Thoracic aorta (tissue), 2 donors: ENCODE measurements at regions not wholly inside any gene's neighbourhood (a gene's known extent, or its start where the extent isn't known, plus 50 kb on each side); places are given as distances from the start of the nearest gene placed in this dataset.

Experiments used
- ATAC-seq: fragments of 150-250 bp; one replicate; pipeline ENCODE4 v1.8.0; 2017; ENCODE audit warnings: low read depth; ENCODE audit not compliant: insufficient number of reproducible peaks, low FRiP score
- DNase-seq: peaks from one replicate; pipeline ENCODE4 v3.0.0-alpha.2; 2020; ENCODE audit warnings: low spot score
- H3K27ac ChIP-seq, 2 donors: fragments of 200-600 bp; sonication (generic); 1 replicate in 1 of 2; 2 replicates in 1 of 2; pipeline ENCODE4 v1.5.1; 2016; ENCODE audit warnings: mild to moderate bottlenecking in 2 of 2, moderate library complexity in 2 of 2
- H3K27me3 ChIP-seq: fragments of 200-600 bp; sonication (generic); replicated peaks from 2 replicates; pipeline ENCODE4 v1.6.0; 2016; ENCODE audit warnings: mild to moderate bottlenecking; ENCODE audit not compliant: insufficient read depth
- H3K36me3 ChIP-seq: fragments of 200-600 bp; sonication (generic); one replicate; pipeline ENCODE4 v1.5.1; 2016
- H3K4me1 ChIP-seq, 2 donors: fragments of 200-600 bp; sonication (generic); 1 replicate in 1 of 2; 2 replicates in 1 of 2; pipeline versions ENCODE4 v1.5.1 to v1.6.0; 2016; ENCODE audit warnings: low read depth in 2 of 2, mild to moderate bottlenecking in 1 of 2; ENCODE audit not compliant: control insufficient read depth in 1 of 2
- H3K4me3 ChIP-seq: fragments of 200-600 bp; sonication (generic); 2 replicates; pipeline ENCODE4 v1.5.1; 2016; ENCODE audit warnings: mild to moderate bottlenecking
- H3K9me3 ChIP-seq: fragments of 200-600 bp; sonication (generic); 2 replicates; pipeline ENCODE4 v1.5.1; 2016
- TF ChIP-seq, protein P1 (sequence below): fragments of 200-600 bp; sonication (generic); IDR thresholded peaks from one replicate; pipeline ENCODE4 v1.5.1; 2019; ENCODE audit warnings: antibody characterized with exemption

GRCh38 chr20:40449974-40450616 is 238.9 kb downstream of the MAFB start:
- TF ChIP-seq, protein P1, sequence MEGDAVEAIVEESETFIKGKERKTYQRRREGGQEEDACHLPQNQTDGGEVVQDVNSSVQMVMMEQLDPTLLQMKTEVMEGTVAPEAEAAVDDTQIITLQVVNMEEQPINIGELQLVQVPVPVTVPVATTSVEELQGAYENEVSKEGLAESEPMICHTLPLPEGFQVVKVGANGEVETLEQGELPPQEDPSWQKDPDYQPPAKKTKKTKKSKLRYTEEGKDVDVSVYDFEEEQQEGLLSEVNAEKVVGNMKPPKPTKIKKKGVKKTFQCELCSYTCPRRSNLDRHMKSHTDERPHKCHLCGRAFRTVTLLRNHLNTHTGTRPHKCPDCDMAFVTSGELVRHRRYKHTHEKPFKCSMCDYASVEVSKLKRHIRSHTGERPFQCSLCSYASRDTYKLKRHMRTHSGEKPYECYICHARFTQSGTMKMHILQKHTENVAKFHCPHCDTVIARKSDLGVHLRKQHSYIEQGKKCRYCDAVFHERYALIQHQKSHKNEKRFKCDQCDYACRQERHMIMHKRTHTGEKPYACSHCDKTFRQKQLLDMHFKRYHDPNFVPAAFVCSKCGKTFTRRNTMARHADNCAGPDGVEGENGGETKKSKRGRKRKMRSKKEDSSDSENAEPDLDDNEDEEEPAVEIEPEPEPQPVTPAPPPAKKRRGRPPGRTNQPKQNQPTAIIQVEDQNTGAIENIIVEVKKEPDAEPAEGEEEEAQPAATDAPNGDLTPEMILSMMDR: no peak
- H3K4me1 ChIP-seq: no peaks in the 10 kb centered on the region
- no peak overlapping the region for H3K27ac ChIP-seq
- no peaks in the 10 kb centered on the region for H3K36me3 ChIP-seq
- DNase-seq (no peak), ATAC-seq (no peak)
- no peak overlapping the region for H3K4me3 ChIP-seq
- no peaks in the 10 kb centered on the region for H3K9me3 ChIP-seq
- no peaks in the 10 kb centered on the region for H3K27me3 ChIP-seq

DNA sequence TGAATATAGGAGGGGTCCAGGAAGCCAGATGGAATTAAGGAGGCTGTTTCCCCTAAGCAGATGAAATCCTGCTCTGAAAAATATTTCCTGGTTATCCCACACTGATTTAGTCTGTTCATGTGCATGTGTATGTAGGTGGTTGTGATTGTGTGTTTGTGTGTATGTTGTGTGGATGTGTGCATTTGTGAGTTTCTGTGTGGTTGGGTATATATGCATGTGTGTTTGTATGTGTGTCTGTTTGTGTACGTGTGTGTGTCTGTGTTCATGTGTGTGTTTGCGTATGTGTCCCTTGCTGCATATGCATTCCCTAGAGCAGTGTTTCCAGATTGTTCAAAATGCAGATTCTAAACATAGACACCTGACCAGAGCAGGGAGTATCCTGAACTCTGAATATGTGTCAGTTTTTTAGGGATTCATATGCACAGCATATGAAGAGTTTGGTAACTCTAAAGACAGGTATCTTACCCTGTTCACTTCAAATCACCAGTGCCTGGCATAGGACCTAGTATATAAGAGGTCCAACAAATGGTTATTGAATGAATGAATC is 239.8 kb downstream of the MAFB start:
- no peak for ATAC-seq
- Histone ChIP-seq H3K36me3 (no peaks in the 10 kb centered on the region), H3K27me3 (no peaks in the 10 kb centered on the region), H3K4me1 (no peaks in the 10 kb centered on the region), H3K27ac (no peak overlapping the region), H3K9me3 (no peaks in the 10 kb centered on the region), H3K4me3 (no peak overlapping the region)
- DNase-seq: no peak
- TF ChIP-seq, protein P1: no peak

DNA sequence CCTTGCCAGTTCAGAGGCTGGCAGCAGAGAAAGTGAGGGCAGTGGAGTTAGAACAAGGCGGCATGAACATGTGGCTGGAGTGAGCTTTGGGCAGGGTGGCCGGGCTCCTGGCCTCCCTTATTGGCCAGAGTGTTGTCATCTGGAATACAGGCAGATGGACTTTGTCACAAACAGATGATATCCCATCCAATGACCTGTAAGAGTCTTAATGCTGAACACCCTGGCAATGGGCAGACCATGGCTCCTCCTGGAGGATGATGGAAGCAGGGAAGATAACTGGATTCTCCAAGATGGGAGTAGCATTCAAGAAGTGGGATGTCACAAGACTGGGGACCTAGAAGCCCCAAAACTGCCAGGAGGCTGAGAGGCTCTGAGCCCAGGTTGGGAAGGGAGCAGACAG is 242.1 kb downstream of the MAFB start:
- ATAC-seq (no peak), DNase-seq (no peak)
- no peaks in the 10 kb centered on the region for H3K36me3 ChIP-seq
- TF ChIP-seq, protein P1: no peak
- no peak overlapping the region for H3K27ac ChIP-seq
- H3K4me1 ChIP-seq: peaks cover 5 to 6% of the 10 kb centered on the region in 2 donors
- no peaks in the 10 kb centered on the region for H3K9me3 ChIP-seq
- no peak overlapping the region for H3K4me3 ChIP-seq
- no peaks in the 10 kb centered on the region for H3K27me3 ChIP-seq

- DNase-seq: no peak
- ATAC-seq: no peak
- no peak overlapping the region for H3K4me3 ChIP-seq
- peaks cover 5 to 6% of the 10 kb centered on the region in 2 donors for H3K4me1 ChIP-seq
- H3K9me3 ChIP-seq: no peaks in the 10 kb centered on the region
- no peak overlapping the region for H3K27ac ChIP-seq
- no peaks in the 10 kb centered on the region for H3K36me3 ChIP-seq
- H3K27me3 ChIP-seq: no peaks in the 10 kb centered on the region
- TF ChIP-seq, protein P1: no peak
Observed at GRCh38 chr20:40444516-40444915, 244.5 kb downstream of the MAFB start.

DNA sequence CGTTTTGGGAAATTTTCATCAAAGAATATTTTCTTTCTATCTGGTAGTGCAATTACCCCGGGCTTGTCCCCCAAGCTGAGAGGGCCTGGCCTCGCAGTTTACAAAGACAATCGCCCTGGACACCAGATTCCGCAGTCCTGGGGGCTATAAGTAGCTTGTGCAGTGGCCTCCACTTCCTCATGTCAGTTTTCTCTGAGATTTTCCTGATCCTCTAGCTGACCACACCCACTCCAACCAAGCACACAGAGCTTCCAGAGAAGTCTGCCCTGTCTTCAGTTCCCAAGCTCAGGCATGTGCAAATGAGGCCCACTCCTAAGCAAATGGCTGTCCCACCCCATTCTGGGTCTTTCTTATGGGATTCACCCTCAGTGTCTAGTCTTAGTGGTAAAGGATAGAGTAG is 245.3 kb downstream of the MAFB start:
- H3K36me3 ChIP-seq: no peaks in the 10 kb centered on the region
- no peak for DNase-seq
- H3K4me1 ChIP-seq: peaks cover 5 to 6% of the 10 kb centered on the region in 2 donors
- no peak for ATAC-seq
- TF ChIP-seq, protein P1: no peak
- no peaks in the 10 kb centered on the region for H3K27me3 ChIP-seq
- no peak overlapping the region for H3K4me3 ChIP-seq
- no peaks in the 10 kb centered on the region for H3K9me3 ChIP-seq
- H3K27ac ChIP-seq: no peak overlapping the region
